HEK293T (cell line): ENCODE measurements at regions not wholly inside any gene's neighbourhood (a gene's known extent, or its start where the extent isn't known, plus 50 kb on each side); places are given as distances from the start of the nearest gene placed in this dataset.

Experiments
- ARNT ChIP-seq: fragments of 450-650 bp; IDR thresholded peaks from 2 replicates; pipeline ENCODE4 v1.6.1; 2017; ENCODE audit warnings: mild to moderate bottlenecking
- BHLHE40 ChIP-seq: fragments of 450-650 bp; IDR thresholded peaks from 2 replicates; pipeline ENCODE4 v1.6.1; 2016; ENCODE audit warnings: mild to moderate bottlenecking, moderate library complexity, borderline replicate concordance
- FOXM1 ChIP-seq: fragments of 450-650 bp; IDR thresholded peaks from 2 replicates; pipeline ENCODE4 v1.6.1; 2017; ENCODE audit warnings: mild to moderate bottlenecking, borderline replicate concordance
- NFRKB ChIP-seq: fragments of 450-650 bp; IDR thresholded peaks from 2 replicates; pipeline ENCODE4 v1.6.1; 2016; ENCODE audit warnings: mild to moderate bottlenecking, moderate library complexity

- TF ChIP-seq FOXM1 (no peak), BHLHE40 (no peak), ARNT (no peak), NFRKB (no peak)
These were observed 94.3 kb downstream of the ISX start for GRCh38 chr22:35160268-35160667.
